ENCODE measurements at regions not wholly inside any gene's neighbourhood (a gene's known extent, or its start where the extent isn't known, plus 50 kb on each side); places are given as distances from the start of the nearest gene placed in this dataset.

DNA sequence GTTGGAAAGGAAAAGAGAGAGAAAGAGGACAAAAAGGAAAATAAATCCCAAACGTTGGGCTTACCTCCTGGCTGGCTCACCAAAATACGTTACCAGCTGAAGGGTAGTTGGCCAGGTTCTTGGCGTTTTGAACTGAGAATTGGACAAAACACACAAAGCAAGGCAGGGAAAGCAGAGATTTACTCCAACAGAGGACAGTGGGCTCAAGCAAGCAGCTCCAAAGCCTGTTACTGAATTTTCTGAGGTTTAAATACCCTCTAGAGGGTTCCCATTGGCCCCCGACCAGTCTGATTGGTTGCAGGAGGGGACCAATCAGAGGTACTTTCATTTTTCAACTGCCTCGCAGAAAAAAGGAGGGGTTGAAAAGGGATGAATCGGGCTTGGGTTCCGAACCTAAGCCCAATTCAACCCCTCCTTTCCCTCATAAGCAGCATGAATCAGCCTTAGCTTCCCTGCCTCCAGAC is 55.6 kb upstream of the ALOX12 start:
- DNase-seq (ENCODE audit: low read depth): peak; percentile 88

DNA sequence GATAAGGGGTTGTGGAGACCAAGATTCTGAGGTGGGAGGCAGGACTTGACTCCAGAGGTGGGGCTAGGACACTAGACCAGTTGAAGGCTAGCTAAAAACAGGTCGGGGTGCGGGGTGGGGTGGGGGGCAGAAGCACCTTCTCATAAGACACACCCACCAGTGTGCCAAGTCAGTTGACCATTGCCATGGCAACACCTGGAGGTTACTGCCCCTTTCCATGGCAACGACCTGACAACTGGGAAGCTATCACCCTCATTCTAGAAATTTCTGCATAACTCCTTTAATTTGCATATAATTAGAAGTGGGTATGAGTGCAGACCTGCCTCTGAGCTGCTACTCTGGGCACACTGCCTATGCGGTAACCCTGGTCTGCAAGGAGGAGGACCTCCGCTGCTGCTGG is 53.9 kb upstream of the ALOX12 start:
- DNase-seq (ENCODE audit: low read depth): peak; percentile 7

DNA sequence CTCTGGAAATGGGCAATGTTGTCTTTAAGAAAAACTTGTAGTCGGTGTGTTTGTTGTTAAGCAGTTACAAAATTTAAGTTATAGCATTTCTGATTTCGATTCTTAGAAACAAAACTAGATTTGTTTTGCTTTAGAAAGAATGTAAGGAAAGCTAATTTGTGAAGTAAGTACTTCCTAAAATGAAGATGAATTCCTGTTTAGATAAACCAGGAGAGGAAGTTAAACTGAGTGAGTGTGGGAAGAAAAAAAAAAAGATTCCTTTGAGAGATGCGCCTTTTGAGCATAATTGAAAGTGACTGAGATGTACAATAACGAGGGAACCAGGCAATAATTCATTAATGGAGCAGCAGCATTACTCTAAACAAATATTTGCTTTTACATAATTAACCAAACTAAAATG is 52.4 kb upstream of the ALOX12 start:
- no peak for DNase-seq (ENCODE audit: low read depth)
